ENCODE measurements at regions not wholly inside any gene's neighbourhood (a gene's known extent, or its start where the extent isn't known, plus 50 kb on each side); places are given as distances from the start of the nearest gene placed in this dataset.

- DNase-seq (ENCODE audit: extremely low read depth, low read depth), result no peak
These were observed 609.2 kb downstream of the INSC start for GRCh38 chr11:15723966-15724365.

GRCh38 chr11:15724601-15725000 is 609.9 kb downstream of the INSC start:
- no peak for DNase-seq (ENCODE audit: extremely low read depth, low read depth)

- no peak for DNase-seq (ENCODE audit: extremely low read depth, low read depth)
These were observed 610.5 kb downstream of the INSC start for GRCh38 chr11:15725246-15725645.

- DNase-seq (ENCODE audit: extremely low read depth, low read depth), result no peak
These were observed 611.6 kb downstream of the INSC start for GRCh38 chr11:15726221-15726746.

- no peak for DNase-seq (ENCODE audit: extremely low read depth, low read depth)
These were observed 612.3 kb downstream of the INSC start for GRCh38 chr11:15726893-15727519.

- no peak for DNase-seq (ENCODE audit: extremely low read depth, low read depth)
These were observed 612.8 kb downstream of the INSC start for GRCh38 chr11:15727520-15727914.

GRCh38 chr11:15728207-15728606 is 613.5 kb downstream of the INSC start:
- DNase-seq (ENCODE audit: extremely low read depth, low read depth), result no peak

GRCh38 chr11:15730263-15730994 is 615.7 kb downstream of the INSC start:
- DNase-seq (ENCODE audit: extremely low read depth, low read depth), result no peak

GRCh38 chr11:15730995-15731385 is 616.3 kb downstream of the INSC start:
- no peak for DNase-seq (ENCODE audit: extremely low read depth, low read depth)

GRCh38 chr11:15735706-15736105 is 620.6 kb downstream of the SOX6 start:
- DNase-seq (ENCODE audit: extremely low read depth, low read depth), result no peak

- DNase-seq (ENCODE audit: extremely low read depth, low read depth), result no peak
These were observed 619.0 kb downstream of the SOX6 start for GRCh38 chr11:15737320-15737719.

- no peak for DNase-seq (ENCODE audit: extremely low read depth, low read depth)
These were observed 617.4 kb downstream of the SOX6 start for GRCh38 chr11:15738931-15739330.

GRCh38 chr11:15742626-15743519 is 613.5 kb downstream of the SOX6 start:
- DNase-seq (ENCODE audit: extremely low read depth, low read depth), result no peak

- no peak for DNase-seq (ENCODE audit: extremely low read depth, low read depth)
These were observed 611.7 kb downstream of the SOX6 start for GRCh38 chr11:15744693-15745092.

- DNase-seq (ENCODE audit: extremely low read depth, low read depth), result no peak
These were observed 611.1 kb downstream of the SOX6 start for GRCh38 chr11:15745266-15745665.

- DNase-seq (ENCODE audit: extremely low read depth, low read depth), result no peak
These were observed 608.7 kb downstream of the SOX6 start for GRCh38 chr11:15747671-15748070.

GRCh38 chr11:15748132-15748531 is 608.2 kb downstream of the SOX6 start:
- no peak for DNase-seq (ENCODE audit: extremely low read depth, low read depth)

- DNase-seq (ENCODE audit: extremely low read depth, low read depth), result no peak
These were observed 607.6 kb downstream of the SOX6 start for GRCh38 chr11:15748741-15749140.

- DNase-seq (ENCODE audit: extremely low read depth, low read depth), result no peak
These were observed 605.6 kb downstream of the SOX6 start for GRCh38 chr11:15750535-15751308.

GRCh38 chr11:15754221-15754620 is 602.1 kb downstream of the SOX6 start:
- no peak for DNase-seq (ENCODE audit: extremely low read depth, low read depth)

All from NCI-H460 (cell line).